Activated CD8-positive, alpha-beta memory T cell treated with anti-CD3 and anti-CD28 coated beads for 1 hour (primary cell): ENCODE measurements at regions not wholly inside any gene's neighbourhood (a gene's known extent, or its start where the extent isn't known, plus 50 kb on each side); places are given as distances from the start of the nearest gene placed in this dataset.
"Not testable (repeated sequence)": the region's sequence is repeated elsewhere in the genome, so short reads cannot be mapped to it uniquely, and the experiment has no call there.

Experiments
- DNase-seq, 2 donors: peaks; one replicate each; pipeline ENCODE4 v3.0.0-alpha.2; 2020; ENCODE audit warnings: low read depth in 1 of 2; ENCODE audit errors: extremely low read depth in 1 of 2

DNA sequence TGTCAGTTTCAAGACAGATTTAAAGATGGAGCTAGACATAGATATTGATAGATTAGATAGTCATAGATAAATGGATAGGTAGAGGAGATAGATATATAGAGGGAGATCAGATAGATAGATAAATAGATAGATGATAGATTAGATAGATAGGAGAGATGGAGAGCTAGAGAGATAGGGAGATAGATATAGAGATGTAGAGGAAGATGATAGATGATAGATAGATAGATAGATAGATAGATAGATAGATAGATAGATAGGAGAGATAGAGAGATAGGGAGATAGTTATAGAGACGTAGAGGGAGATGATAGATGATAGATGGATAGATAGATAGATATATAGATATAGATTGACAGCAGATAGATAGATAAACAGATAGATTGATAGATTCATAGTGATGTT, 1038.8 kb upstream of the AUTS2 start:
- DNase-seq, result no peak

DNA sequence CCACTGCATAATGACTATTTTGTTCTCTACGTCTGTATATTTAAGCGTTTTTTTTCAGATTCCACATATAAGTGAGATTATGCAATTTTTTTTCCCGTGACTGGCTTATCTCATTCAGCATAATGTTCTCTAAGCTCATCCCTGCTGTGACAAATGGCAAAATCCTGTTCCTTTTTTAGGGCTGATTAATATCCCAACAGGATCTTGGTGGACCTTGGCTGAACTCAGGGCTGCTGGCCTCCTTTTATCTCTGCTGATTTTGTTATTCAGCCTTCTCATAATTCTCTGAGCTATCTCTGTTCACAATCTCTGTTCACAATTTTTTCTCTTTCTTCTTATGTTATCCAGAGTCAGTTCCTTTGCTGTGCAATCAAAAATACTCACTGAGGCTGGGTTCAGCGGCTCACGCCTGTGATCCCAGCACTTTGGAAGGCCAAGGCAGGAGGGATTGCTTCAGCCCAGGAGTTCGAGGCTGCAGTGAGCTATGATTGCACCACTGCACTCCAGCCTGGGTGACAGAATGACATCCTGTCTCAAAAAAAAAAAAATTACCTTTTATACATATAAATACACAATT, 1035.9 kb upstream of the AUTS2 start:
- no peak for DNase-seq

DNA sequence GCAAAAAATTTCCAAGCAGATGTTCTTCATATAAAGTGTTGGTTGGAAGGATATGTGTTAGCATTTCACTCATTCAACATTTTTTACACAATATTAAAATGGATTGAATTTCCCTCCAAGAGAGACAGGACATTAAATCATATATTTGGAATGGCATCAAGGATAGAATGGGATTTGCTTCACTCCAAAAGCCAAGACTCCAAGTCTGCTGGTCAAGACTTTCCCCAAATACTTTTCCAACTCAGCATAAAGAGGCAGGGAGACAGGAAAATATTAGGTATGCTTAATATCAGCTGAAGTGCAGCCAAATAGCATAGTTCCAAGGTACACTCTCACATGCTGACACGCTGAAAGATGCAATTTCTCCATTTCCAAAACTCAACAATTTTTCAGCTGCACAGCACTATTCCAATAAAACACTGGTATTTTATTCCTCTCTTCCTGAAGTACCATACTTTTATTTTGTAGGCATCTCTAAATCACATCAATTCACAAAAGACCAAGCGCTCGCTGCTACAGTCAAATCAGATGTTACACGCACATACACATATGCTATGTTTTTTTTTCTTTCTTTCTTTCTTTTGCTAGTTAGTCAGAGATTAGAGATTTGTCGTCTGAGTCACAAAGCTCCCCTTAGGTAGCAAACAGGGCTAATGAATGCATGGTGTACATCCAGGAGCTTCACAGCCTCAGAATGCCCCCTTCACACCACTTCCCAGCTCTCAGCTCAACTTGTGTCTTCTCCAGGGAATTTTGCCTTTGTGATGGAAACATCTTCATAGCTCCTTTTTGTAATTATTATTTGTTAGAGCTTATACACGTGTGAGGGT, 1033.8 kb upstream of the AUTS2 start:
- no peak for DNase-seq

DNA sequence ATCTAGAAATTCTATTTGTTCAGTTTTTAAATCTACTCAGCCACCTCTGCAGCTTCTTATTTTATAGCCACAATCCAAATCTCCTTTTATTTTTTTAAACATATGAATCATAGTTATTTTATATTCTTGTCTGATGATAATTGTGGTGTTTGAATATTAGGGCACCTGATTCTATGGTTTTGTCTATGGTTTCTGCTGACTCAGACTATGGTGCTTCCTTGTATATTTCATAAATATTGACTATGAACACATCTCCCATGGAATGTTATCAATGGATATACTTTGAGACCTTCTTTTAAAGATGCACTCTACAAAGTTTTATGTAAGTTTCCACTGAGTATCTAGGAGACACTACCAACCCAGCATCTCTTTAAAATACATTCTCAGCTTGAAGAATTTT, 1027.0 kb upstream of the AUTS2 start:
- DNase-seq, result no peak

DNA sequence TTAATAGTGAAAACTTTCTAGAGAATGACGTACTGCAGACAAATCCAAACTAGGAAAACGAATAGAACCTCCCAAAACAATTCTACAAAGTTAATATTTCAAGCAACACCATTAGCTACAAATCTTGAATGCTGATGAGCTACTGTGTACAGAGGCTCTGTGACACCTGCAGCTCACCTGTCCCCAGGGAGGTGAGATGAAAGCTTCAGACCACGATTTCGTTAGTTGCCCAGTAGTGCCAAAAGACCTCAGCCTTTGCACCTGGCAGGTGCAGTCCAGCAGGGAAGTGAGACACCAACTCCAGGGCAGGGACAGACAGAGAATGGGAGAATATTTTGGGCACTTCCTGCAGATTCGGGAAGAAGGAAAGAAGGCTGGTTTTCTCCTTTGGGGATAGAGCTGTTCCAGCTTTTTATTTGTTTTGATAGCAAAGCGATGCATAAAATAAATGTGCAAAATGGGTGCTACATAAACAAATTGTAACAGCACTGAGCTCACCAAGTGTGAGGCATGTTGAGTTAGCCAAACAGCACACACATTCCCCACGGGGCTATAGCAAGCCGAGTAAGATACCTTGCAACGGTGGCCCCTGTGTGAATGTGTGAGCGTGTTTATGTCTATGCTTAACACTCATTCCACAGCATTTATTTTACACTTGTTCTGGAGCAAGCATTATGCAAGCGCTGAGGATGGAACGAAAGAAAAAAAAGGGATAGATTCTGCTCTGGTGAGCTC, 1024.8 kb upstream of the AUTS2 start:
- DNase-seq, result no peak

DNA sequence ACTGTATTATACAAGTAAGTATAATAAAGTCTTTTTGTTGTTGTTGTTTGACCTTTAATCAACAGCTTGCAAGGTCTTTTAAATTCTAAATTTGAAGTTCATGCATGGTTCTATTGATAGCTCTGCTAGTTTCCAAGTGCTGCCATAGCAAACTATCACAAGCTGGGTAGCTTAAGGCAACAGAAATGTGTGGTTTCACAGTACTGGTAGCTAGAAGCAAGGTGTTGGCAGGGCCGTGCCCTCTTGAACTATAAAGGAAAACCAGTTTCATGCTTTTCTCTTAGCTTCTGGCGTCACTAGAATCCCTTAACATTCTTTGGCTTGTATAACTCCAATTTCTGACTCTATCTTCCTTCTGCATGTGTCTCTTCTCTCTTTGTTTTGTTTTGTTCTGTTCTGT, 1021.9 kb upstream of the AUTS2 start:
- no peak for DNase-seq

DNA sequence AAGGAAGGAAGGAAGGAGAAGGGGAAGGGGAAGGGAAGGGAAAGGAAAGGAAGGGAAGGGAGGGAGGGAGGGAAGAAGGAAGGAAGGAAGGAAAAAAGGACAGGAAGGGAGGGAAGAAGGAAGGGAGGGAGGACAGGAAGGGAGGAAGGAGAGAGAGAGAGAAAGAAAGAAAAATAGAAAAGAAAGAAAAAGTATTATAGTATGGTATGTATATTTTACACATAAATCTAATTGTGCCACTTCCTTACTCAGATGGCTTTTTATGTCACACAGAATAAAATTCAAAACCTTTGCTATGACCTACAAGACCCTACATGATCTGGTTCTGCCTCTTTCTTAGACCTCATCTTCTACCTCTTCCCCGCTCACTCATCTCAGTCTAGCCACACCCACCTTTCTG, 1016.9 kb upstream of the AUTS2 start:
- DNase-seq, result no peak

DNA sequence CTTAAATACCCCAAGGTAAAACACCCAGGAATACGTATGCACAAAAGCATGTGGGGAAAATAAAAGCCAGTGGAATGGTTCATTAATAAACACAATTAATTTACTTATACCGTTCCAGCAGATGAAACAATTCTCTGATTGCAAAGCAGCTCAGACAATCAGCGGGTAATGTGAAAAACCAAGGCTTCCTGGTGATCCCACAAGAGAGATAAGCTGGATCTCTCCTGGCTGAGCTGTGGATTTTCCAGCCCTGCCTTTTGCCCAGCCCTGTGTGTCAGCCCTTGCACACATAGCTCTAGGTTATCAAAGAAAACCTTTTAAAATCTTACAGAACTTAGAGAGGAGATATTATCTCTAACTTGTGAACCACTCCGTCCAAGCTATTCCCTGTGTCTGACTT, 1010.7 kb upstream of the AUTS2 start:
- DNase-seq, result no peak

DNA sequence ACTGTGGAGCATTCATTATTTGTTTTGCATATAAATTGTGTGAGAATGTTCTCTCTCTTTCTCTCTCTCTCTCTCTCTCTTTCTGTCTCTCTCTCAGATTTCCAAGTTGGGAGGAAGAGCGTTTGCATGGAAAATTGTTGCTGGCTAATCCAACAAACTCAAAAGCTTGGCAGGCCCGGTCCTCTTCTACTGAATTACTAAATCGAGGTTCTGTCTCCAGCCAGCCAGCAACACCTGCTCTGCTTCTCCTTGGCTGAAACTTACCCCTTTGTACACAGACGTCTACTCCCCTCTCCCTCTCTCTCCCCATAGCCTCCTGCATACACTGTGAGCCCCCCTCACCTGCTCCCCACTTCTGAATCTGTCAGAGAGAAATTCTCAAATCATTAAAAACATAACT, 996.4 kb upstream of the AUTS2 start:
- no peak for DNase-seq

DNA sequence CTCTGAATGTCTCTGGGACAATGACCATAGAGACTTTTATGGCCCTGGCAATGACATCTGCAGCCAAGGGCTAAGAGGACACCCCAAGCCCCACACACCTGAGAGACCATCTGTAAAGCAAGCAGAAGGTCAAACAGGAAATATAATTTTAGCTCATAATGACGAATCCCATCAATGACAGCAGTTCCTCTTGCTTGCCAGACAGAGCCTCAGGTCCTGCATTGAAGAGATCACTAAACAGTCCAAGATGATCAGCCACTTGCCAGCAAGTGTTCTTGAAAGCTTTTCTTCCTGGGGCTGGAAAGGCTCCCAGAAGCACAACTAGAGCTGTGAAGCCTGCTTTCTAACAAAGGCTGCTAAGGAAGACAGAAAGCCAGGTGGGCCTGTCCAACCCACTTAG, 993.7 kb upstream of the AUTS2 start:
- no peak for DNase-seq

DNA sequence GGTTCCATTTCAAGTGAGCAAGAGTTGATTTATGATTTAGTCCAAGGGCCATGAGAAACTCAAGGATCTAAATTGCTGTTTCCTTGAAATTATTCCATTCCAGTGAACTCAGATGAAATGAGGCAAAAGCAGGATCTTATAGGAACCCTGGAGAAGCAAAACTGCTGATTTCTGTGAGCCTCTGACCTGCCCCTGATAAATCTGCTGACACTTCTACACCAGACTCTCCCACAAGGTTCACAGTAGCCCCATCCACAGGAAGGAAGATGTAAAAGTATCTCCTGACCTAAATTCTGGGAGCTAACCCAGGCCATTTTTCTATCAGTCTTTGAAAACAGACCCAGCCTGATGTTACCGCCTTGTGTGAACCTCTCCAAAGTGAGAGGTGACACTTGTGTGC, 987.6 kb upstream of the AUTS2 start:
- DNase-seq, result no peak

DNA sequence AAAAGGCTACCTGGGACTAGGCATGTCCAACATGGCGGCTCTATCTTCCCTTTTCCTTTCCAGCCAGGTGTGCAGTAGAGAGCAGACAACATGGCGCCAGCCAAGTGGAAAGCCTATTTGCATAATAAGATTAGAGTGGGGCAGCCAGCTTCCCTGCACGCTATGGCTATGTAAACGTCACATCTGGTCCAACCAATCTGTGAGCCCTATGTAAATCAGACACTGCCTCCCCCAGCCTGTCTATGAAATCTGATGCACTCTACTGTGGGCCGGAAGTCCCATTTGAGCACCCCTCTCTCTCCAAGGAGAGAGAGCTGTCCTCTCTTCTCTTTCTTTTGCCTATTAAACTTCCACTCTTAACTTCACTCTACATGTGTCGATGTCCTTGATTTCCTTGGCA, 984.9 kb upstream of the AUTS2 start:
- DNase-seq, result no peak

DNA sequence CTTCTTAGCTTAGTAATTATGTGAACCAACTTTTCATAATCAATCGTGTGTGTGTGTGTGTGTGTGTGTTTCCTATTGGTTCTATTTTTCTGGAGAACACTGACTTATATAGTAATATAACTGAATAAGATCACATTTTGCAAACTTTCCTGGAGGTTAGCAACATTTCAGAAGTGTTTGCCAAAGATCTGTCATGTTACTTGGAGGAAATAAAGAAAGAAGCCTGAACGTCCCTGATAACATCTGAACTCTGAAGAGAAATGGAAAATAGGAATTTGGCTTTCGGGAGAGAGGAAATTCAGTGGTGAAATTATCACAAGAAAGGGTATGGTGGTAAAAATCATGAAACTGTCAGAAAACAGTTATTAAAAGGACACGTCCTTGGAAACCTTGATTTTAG, 984.4 kb upstream of the AUTS2 start:
- DNase-seq, result no peak

DNA sequence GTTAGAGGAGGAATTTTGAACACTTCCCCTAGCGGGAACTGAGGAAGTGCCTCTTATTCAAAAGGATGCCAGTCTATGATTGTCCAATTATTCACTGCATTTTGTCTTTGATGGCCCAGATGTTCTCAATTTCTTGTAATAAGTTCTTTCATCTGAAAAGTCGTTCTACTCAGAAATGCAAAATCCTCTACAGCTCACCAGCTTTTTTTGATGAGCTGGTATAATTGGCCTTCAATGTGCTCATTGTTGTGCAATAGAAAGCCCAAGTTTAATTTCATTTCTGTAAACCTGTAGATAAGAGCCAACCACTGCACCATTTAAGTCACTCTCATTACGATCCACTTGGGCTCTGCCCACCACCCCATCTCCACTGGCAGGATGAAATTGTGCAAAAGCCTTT, 978.7 kb upstream of the AUTS2 start:
- no peak for DNase-seq

DNA sequence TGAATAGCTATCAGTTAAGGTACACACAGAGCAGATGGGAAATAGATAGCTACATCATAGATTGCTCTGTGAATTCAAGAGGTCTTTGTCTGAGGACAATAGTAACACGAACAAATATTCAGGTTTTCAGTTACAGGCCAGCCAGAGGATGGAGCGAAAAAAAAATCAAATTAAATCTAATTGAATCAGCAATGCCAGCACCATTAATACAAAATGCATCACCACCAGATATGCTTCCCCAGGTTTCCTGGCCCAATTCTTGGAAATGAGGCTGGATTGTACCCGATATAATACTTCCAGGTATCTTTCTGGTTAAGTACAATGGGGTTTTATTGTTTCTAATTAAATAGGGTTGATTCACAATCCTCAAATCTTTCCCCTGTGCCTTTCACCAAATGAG, 975.8 kb upstream of the AUTS2 start:
- no peak for DNase-seq

DNA sequence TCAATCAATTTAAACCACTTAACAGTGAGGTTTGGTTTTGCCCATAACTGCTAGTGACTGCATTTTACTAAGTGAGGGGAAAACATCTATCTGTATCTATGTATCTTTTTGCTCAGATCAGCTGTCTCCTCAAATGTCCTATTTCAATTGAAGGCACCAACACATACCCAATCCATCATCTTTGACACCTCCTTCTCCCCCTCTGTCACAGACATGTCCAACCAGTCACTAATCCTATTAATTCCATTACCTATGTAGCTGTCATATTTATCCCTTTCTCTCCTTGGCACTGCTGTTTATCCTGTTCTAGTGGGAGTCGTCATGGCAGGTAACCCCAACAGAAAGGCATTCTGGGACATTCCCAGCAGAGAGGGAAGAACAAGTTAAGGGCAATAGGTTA, 975.2 kb upstream of the AUTS2 start:
- no peak for DNase-seq

DNA sequence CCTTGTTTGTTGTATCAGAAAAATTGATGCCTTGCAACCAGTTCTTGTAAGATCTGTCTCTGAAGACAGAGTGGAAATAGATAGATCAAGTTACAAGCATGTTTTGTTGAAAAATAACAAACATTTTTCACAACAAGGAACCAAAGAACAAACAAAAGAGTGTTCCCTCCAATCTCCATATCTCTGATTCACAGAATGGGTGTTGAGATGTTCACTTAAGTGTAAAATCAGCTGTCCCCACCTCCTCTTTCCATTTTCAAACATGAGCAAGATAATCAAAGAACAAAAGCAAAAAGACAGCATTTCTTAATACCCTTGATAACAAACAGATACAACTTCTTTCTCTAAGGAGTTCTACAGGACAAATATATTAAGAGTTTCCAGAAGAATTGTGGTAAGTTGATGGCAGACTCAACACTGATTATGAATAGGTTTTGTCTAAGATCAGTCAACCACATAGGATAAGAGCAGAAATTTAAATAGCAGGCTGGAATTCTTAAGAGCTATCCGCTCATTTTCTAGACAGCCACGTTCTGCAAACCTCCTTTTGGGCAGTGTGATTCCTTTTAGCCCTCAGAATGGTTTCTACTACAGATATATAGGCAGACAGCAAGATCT, 970.9 kb upstream of the AUTS2 start:
- DNase-seq, result no peak

DNA sequence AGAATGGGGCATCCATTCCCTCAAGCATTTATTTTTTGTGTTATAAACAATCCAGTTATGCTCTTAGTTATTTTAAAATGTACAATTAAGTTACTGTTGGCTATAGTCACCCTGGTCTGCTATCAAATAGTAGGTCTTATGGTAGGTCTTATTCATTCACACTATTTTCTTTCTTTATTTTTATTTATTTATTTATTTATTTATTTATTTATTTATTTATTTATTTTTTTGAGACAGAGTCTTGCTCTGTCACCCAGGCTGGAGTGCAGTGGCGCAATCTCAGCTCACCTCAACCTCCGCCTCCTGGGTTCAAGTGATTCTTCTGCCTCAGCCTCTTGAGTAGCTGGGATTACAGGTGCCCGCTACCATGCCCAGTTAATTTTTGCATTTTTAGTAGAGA, 967.4 kb upstream of the AUTS2 start:
- DNase-seq, result not testable (repeated sequence)

DNA sequence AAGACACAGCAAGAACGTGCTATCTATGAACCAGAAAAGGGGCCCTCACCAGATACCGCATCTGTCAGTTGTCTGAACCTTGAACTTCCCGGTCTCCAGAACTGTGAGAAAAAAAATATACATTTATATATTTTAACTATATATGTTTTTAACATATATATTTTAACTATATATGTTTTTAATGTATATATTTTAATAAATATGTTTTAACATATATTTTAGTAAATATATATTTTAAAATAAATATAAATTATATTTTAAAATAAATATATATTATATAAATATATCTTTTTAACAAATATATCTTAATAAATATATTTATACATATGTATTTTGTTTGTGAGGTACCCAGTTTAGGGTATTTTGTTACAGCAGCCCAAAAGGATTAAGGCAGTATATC, 958.2 kb upstream of the AUTS2 start:
- DNase-seq, result no peak

DNA sequence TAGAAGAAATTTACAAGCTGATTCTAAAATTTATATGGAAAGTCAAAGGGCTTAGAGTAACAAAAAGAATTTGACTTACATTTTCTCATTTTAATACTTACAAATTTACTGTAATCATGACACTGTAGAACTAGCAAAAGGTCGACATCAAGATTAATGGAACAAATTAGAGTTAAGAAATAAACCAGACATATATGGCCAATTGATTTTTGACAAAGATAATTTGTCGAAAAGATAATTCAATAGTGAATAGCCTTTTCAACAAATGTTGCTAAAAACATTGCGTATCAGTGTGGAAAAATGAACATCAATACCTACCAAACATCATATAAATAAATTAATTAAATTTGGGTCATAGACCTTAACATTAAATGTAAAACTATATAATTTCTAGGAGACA, 955.5 kb upstream of the AUTS2 start:
- no peak for DNase-seq

DNA sequence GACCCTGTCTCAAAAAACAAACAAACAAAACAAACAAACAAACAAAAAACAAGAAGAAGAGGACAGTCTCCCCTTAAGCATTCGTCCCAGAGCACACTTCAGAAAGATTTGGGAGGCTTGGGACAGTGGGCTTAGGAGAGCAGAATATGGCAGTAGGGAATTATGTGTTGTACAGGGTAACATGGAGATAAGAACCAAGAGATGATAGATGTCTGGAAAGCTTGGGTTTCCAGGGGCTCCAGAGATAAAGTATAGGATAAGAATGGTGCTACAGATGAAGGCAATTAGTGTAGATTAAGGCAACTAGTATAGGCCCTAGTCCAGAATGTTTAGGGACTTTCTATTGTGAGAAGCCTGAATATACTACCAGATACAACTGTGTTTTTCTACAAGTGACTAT, 934.9 kb upstream of the AUTS2 start:
- DNase-seq, result no peak

DNA sequence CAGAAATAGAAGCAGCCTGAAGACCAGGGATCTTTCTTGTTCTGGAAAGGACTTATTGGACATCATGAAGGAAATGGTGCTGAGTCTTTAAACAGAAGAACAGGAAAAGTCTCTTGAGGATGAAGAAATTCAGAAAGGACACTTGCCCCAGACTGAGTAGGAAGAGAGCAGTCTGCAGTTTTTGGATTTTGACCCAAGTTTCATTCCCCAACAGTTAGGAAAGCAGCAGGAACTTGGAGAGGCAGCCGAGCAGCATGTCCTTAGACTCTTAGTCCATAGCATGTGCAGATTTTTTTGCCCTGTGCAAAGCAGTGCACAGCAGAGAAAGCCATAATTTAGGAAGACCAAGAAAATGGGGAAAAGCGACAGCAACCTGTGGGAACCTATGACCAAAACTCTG, 927.2 kb upstream of the AUTS2 start:
- DNase-seq, result no peak
